ENCODE measurements at regions not wholly inside any gene's neighbourhood (a gene's known extent, or its start where the extent isn't known, plus 50 kb on each side); places are given as distances from the start of the nearest gene placed in this dataset.
"Not testable (repeated sequence)": the region's sequence is repeated elsewhere in the genome, so short reads cannot be mapped to it uniquely, and the experiment has no call there.

GRCh38 chr2:56813490-56813889, 629.7 kb downstream of the CCDC85A start:
- no peak for DNase-seq

GRCh38 chr2:56816666-56817065, 632.9 kb downstream of the CCDC85A start:
- DNase-seq, result no peak

GRCh38 chr2:56831780-56832179, 648.0 kb downstream of the CCDC85A start:
- DNase-seq, result no peak

- no peak for DNase-seq
These were observed 650.9 kb downstream of the CCDC85A start for GRCh38 chr2:56834686-56835085.

- DNase-seq, result not testable (repeated sequence)
These were observed 656.2 kb downstream of the CCDC85A start for GRCh38 chr2:56840009-56840408.

GRCh38 chr2:56860991-56861390, 677.2 kb downstream of the CCDC85A start:
- no peak for DNase-seq

- DNase-seq, result no peak
These were observed 687.9 kb downstream of the CCDC85A start for GRCh38 chr2:56871644-56872043.

- no peak for DNase-seq
These were observed 690.9 kb downstream of the CCDC85A start for GRCh38 chr2:56874717-56875116.

- DNase-seq, result no peak
These were observed 705.9 kb downstream of the CCDC85A start for GRCh38 chr2:56889738-56890137.

- DNase-seq, result no peak
These were observed 708.6 kb downstream of the CCDC85A start for GRCh38 chr2:56892382-56892781.

GRCh38 chr2:56898986-56899385, 715.2 kb downstream of the CCDC85A start:
- DNase-seq, result no peak

- DNase-seq, result no peak
These were observed 728.7 kb downstream of the CCDC85A start for GRCh38 chr2:56912490-56912889.

- DNase-seq, result no peak
These were observed 735.0 kb downstream of the CCDC85A start for GRCh38 chr2:56918790-56919189.

GRCh38 chr2:56933976-56934375, 750.2 kb downstream of the CCDC85A start:
- no peak for DNase-seq

GRCh38 chr2:56934866-56935265, 751.1 kb downstream of the CCDC85A start:
- no peak for DNase-seq

- no peak for DNase-seq
These were observed 756.3 kb downstream of the CCDC85A start for GRCh38 chr2:56940054-56940453.

GRCh38 chr2:56952871-56953270, 769.1 kb downstream of the CCDC85A start:
- DNase-seq, result no peak

GRCh38 chr2:56960581-56960980, 776.8 kb downstream of the CCDC85A start:
- no peak for DNase-seq

GRCh38 chr2:56962673-56963072, 778.9 kb downstream of the CCDC85A start:
- no peak for DNase-seq

GRCh38 chr2:56969513-56969912, 785.7 kb downstream of the CCDC85A start:
- no peak for DNase-seq

- no peak for DNase-seq
These were observed 787.7 kb downstream of the CCDC85A start for GRCh38 chr2:56971383-56971974.

GRCh38 chr2:56981554-56981953, 797.8 kb downstream of the CCDC85A start:
- DNase-seq, result no peak

GRCh38 chr2:56985609-56986008, 801.8 kb downstream of the CCDC85A start:
- DNase-seq, result no peak

GRCh38 chr2:57022496-57022895, 838.7 kb downstream of the CCDC85A start:
- no peak for DNase-seq

GRCh38 chr2:57044931-57045635, 861.3 kb downstream of the CCDC85A start:
- no peak for DNase-seq
